ENCODE measurements at regions not wholly inside any gene's neighbourhood (a gene's known extent, or its start where the extent isn't known, plus 50 kb on each side); places are given as distances from the start of the nearest gene placed in this dataset.

GRCh38 chr1:47584249-47584648 lies 146.4 kb downstream of the FOXD2 start:
- no peaks in the 10 kb centered on the region; the same call in 1 of the 2 replicates for H4K20me1 ChIP-seq (ENCODE audit: insufficient read depth)
- intact Hi-C loops (cut with micrococcal nuclease; ENCODE audit: unreplicated experiment): no loop called here
- peaks cover 43% of the 10 kb centered on the region for H3K27me3 ChIP-seq (ENCODE audit: insufficient read depth, low read depth)
- no peak overlapping the region for H3K4me3 ChIP-seq
- no peaks in the 10 kb centered on the region for H3K9me2 ChIP-seq (ENCODE audit: insufficient read depth)
- H3F3A ChIP-seq (ENCODE audit: insufficient read depth, low read depth): no peaks in the 10 kb centered on the region
- TF ChIP-seq EZH2 (IDR thresholded peaks at IDR 0.05; ENCODE audit: low read depth) (no peak), CTCF (conservative IDR thresholded peaks at IDR 0.05) (no peak)
- no peaks in the 10 kb centered on the region for H3K4me1 ChIP-seq (replicated peaks; ENCODE audit: insufficient read depth)
- no peak overlapping the region for H3K27ac ChIP-seq
- ChIA-PET CTCF (no interaction called here), POLR2A (ENCODE audit: unreplicated experiment) (no interaction called here)
- H2AFZ ChIP-seq: no peak overlapping the region
- H3K79me2 ChIP-seq (ENCODE audit: low read depth): no peaks in the 10 kb centered on the region
- H3K36me3 ChIP-seq (ENCODE audit: low read depth): no peaks in the 10 kb centered on the region
- DNase-seq: no peak
- H3K9me3 ChIP-seq (ENCODE audit: insufficient read depth, low read depth): no peaks in the 10 kb centered on the region
- no peak overlapping the region for H3K4me2 ChIP-seq
- no TSS peak for BruUV-seq (replicated peaks)

GRCh38 chr1:47585141-47585902 lies 147.5 kb downstream of the FOXD2 start:
- POLR2A ChIA-PET (ENCODE audit: unreplicated experiment): no interaction called here
- peaks cover 53% of the 10 kb centered on the region for H3K27me3 ChIP-seq (ENCODE audit: insufficient read depth, low read depth)
- TF ChIP-seq EZH2 (IDR thresholded peaks at IDR 0.05; ENCODE audit: low read depth): no peak
- no peak for TF ChIP-seq CTCF (conservative IDR thresholded peaks at IDR 0.05)
- H3K4me1 ChIP-seq (replicated peaks; ENCODE audit: insufficient read depth): no peaks in the 10 kb centered on the region
- intact Hi-C loops (cut with micrococcal nuclease; ENCODE audit: unreplicated experiment): no loop called here
- no peaks in the 10 kb centered on the region for H3K9me3 ChIP-seq (ENCODE audit: insufficient read depth, low read depth)
- no TSS peak for BruUV-seq (replicated peaks)
- no peak overlapping the region for H3K4me2 ChIP-seq
- no peaks in the 10 kb centered on the region for H3F3A ChIP-seq (ENCODE audit: insufficient read depth, low read depth)
- H3K36me3 ChIP-seq (ENCODE audit: low read depth): no peaks in the 10 kb centered on the region
- no peak for DNase-seq
- H3K27ac ChIP-seq: no peak overlapping the region
- H3K4me3 ChIP-seq: no peak overlapping the region
- H2AFZ ChIP-seq: no peak overlapping the region
- CTCF ChIA-PET: no interaction called here
- no peaks in the 10 kb centered on the region for H3K9me2 ChIP-seq (ENCODE audit: insufficient read depth)
- H3K79me2 ChIP-seq (ENCODE audit: low read depth): no peaks in the 10 kb centered on the region
- H4K20me1 ChIP-seq (ENCODE audit: insufficient read depth): no peaks in the 10 kb centered on the region; the same call in 1 of the 2 replicates

GRCh38 chr1:47587891-47588582 lies 150.2 kb downstream of the FOXD2 start:
- CTCF ChIA-PET: interaction anchor here (0.5 to 0.6 kb wide), 2 partner anchors 101 to 153 kb away, joined by 3 read pairs; no protein-coding TSS in a partner anchor
- H3K9me3 ChIP-seq (ENCODE audit: insufficient read depth, low read depth): no peaks in the 10 kb centered on the region
- no peaks in the 10 kb centered on the region for H4K20me1 ChIP-seq (ENCODE audit: insufficient read depth)
- POLR2A ChIA-PET (ENCODE audit: unreplicated experiment): no interaction called here
- H2AFZ ChIP-seq: no peak overlapping the region
- no peaks in the 10 kb centered on the region for H3K36me3 ChIP-seq (ENCODE audit: low read depth)
- H3K4me1 ChIP-seq (replicated peaks; ENCODE audit: insufficient read depth): no peaks in the 10 kb centered on the region
- no peak overlapping the region for H3K27ac ChIP-seq
- H3K27me3 ChIP-seq (ENCODE audit: insufficient read depth, low read depth): peaks cover 46% of the 10 kb centered on the region
- no peak overlapping the region for H3K4me3 ChIP-seq
- no peaks in the 10 kb centered on the region for H3K9me2 ChIP-seq (ENCODE audit: insufficient read depth)
- intact Hi-C loops (cut with micrococcal nuclease; ENCODE audit: unreplicated experiment): no loop called here
- TF ChIP-seq CTCF (conservative IDR thresholded peaks at IDR 0.05) (no peak), EZH2 (IDR thresholded peaks at IDR 0.05; ENCODE audit: low read depth) (no peak)
- H3K79me2 ChIP-seq (ENCODE audit: low read depth): no peaks in the 10 kb centered on the region
- DNase-seq: no peak
- BruUV-seq (replicated peaks): no TSS peak
- no peaks in the 10 kb centered on the region for H3F3A ChIP-seq (ENCODE audit: insufficient read depth, low read depth)
- no peak overlapping the region for H3K4me2 ChIP-seq
